Panc1 (cell line): ENCODE measurements at regions not wholly inside any gene's neighbourhood (a gene's known extent, or its start where the extent isn't known, plus 50 kb on each side); places are given as distances from the start of the nearest gene placed in this dataset.

Experiments
- ATAC-seq: fragments of 200-7000 bp; cut with Tn5 transposase; 2 replicates; pipeline ENCODE4 v1.9.1; 2020; ENCODE audit warnings: mild to moderate bottlenecking, moderate library complexity
- BruUV-seq: library from RNA; stranded (reverse); fragments of 400-500 nt; replicated peaks from 2 replicates; lab custom pipeline; 2021; lab: Mats Ljungman, UMichigan
- CTCF ChIA-PET: fragments of 300-600 bp; sonication (Branson Sonifier 250); formaldehyde crosslinking; loops from one replicate; lab custom pipeline; 2022; ENCODE audit warnings: antibody characterized with exemption; lab: Charles Lee
- POLR2A ChIA-PET: fragments of 300-600 bp; sonication (Branson Sonifier 250); formaldehyde crosslinking; loops from one replicate; lab custom pipeline; 2022; ENCODE audit warnings: antibody characterized with exemption; lab: Charles Lee
- DNase-seq: peaks from one replicate; pipeline ENCODE4 v3.0.0-alpha.2; 2010; ENCODE audit warnings: low read depth, low spot score
- H3K27ac ChIP-seq: 2 replicates; pipeline ENCODE4 v1.5.1; 2011; ENCODE audit warnings: mild to moderate bottlenecking, low read length, inconsistent platforms
- H3K27me3 ChIP-seq: fragments of 200-500 bp; sonication (Bioruptor generic); 2 replicates; pipeline ENCODE4 v1.6.0; 2014; ENCODE audit warnings: low read length, inconsistent platforms; ENCODE audit not compliant: control insufficient read depth, insufficient read depth
- H3K36me3 ChIP-seq: fragments of 200-500 bp; sonication (Bioruptor generic); 2 replicates; pipeline ENCODE4 v1.5.1; 2014; ENCODE audit warnings: inconsistent platforms, mild to moderate bottlenecking, low read length, moderate library complexity; ENCODE audit not compliant: control insufficient read depth, insufficient read depth
- H3K4me1 ChIP-seq: 2 replicates; pipeline ENCODE4 v1.5.1; 2011; ENCODE audit warnings: inconsistent platforms, mild to moderate bottlenecking, low read length, moderate library complexity; ENCODE audit not compliant: control insufficient read depth, insufficient read depth
- H3K4me3 ChIP-seq, 2 experiments: 2 replicates each; pipeline ENCODE4 v1.5.1; 2011 to 2012; ENCODE audit warnings: low read depth in 2 of 2, low read length in 2 of 2, mild to moderate bottlenecking in 2 of 2, inconsistent platforms in 1 of 2, moderate library complexity in 1 of 2
- H3K9me3 ChIP-seq: fragments of 200-500 bp; sonication (Bioruptor generic); 2 replicates; pipeline ENCODE4 v1.5.1; 2014; ENCODE audit warnings: low read depth, mild to moderate bottlenecking, inconsistent platforms, low read length, moderate library complexity; ENCODE audit not compliant: control insufficient read depth, insufficient read depth
- CTCF ChIP-seq: fragments of 450-650 bp; IDR thresholded peaks from 2 replicates; pipeline ENCODE4 v1.5.1; 2017; ENCODE audit warnings: mild to moderate bottlenecking
- POLR2AphosphoS5 ChIP-seq: IDR thresholded peaks from 2 replicates; pipeline ENCODE4 v1.6.1; 2012; ENCODE audit warnings: mild to moderate bottlenecking, low read depth, low read length, moderate library complexity
- REST ChIP-seq, 2 experiments: IDR thresholded peaks; 2 replicates each; pipeline ENCODE4 v1.6.1; 2011 to 2012; ENCODE audit warnings: low read depth in 2 of 2, control low read depth in 1 of 2, low read length in 1 of 2, mild to moderate bottlenecking in 1 of 2, moderate library complexity in 1 of 2; ENCODE audit not compliant: insufficient read depth in 1 of 2
- SIN3A ChIP-seq: IDR thresholded peaks from 2 replicates; pipeline ENCODE4 v1.6.1; 2012; ENCODE audit warnings: low read depth, mild to moderate bottlenecking, low read length, moderate library complexity, borderline replicate concordance; ENCODE audit not compliant: insufficient read depth
- TCF7L2 ChIP-seq: IDR thresholded peaks from 2 replicates; pipeline ENCODE4 v1.6.1; 2011; ENCODE audit warnings: mild to moderate bottlenecking, low read depth, low read length, inconsistent platforms
- in situ Hi-C: cut with HindIII; loops from 2 replicates; pipeline ENCODE4 v1.10.0; 2016; ENCODE audit warnings: low sequenced_read_pairs, low pct_unique_long_range_greater_than_20kb
- intact Hi-C: fragments of 100-400 bp; cut with micrococcal nuclease; formaldehyde crosslinking; loops from one replicate; pipeline ENCODE4 v1.10.0; 2022; ENCODE audit not compliant: unreplicated experiment

- Histone ChIP-seq H3K36me3 (no peaks in the 10 kb centered on the region), H3K4me1 (no peaks in the 10 kb centered on the region), H3K27me3 (no peaks in the 10 kb centered on the region), H3K27ac (no peak overlapping the region), H3K4me3 (no peak overlapping the region), H3K9me3 (no peaks in the 10 kb centered on the region)
- intact Hi-C loops (no loop called here), in situ Hi-C loops (no loop called here)
- DNase-seq (no peak), ATAC-seq (no peak)
- no TSS peak for BruUV-seq
- ChIA-PET POLR2A (interaction anchor here (0.6 kb wide), 1 partner anchor 207 kb away, joined by 3 read pairs; no protein-coding TSS in a partner anchor), CTCF (no interaction called here)
- TF ChIP-seq REST (IDR thresholded peaks at IDR 0.05; ENCODE audit: insufficient read depth in 1 of 2, low read depth in 2 of 2, low read length in 1 of 2) (no peak), CTCF (no peak), TCF7L2 (no peak), POLR2AphosphoS5 (no peak), SIN3A (no peak)
Measured at GRCh38 chr5:40397091-40397490, 282.6 kb upstream of the PTGER4 start.

GRCh38 chr5:40396317-40396716, 283.4 kb upstream of the PTGER4 start:
- TF ChIP-seq POLR2AphosphoS5, result no peak
- DNase-seq (no peak), ATAC-seq (no peak)
- intact Hi-C loops, result no loop called here
- in situ Hi-C loops, result no loop called here
- Histone ChIP-seq H3K4me1 (no peaks in the 10 kb centered on the region), H3K36me3 (no peaks in the 10 kb centered on the region), H3K9me3 (no peaks in the 10 kb centered on the region), H3K4me3 (no peak overlapping the region), H3K27ac (no peak overlapping the region), H3K27me3 (no peaks in the 10 kb centered on the region)
- CTCF ChIA-PET, result no interaction called here
- BruUV-seq, result no TSS peak
- POLR2A ChIA-PET, result interaction anchor here (0.6 kb wide), 1 partner anchor 206 kb away, joined by 3 read pairs; no protein-coding TSS in a partner anchor

- Histone ChIP-seq H3K9me3 (no peaks in the 10 kb centered on the region), H3K4me1 (no peaks in the 10 kb centered on the region), H3K27me3 (no peaks in the 10 kb centered on the region), H3K36me3 (no peaks in the 10 kb centered on the region), H3K27ac (no peak overlapping the region), H3K4me3 (no peak overlapping the region)
- ChIA-PET POLR2A (no interaction called here), CTCF (no interaction called here)
- TF ChIP-seq CTCF, result no peak
- BruUV-seq, result no TSS peak
- intact Hi-C loops, result no loop called here
- no peak for DNase-seq
- in situ Hi-C loops, result no loop called here
- no peak for ATAC-seq
Measured at GRCh38 chr5:40395251-40395650, 284.5 kb upstream of the PTGER4 start.
